Thyroid gland (tissue), 4 donors: ENCODE measurements at regions not wholly inside any gene's neighbourhood (a gene's known extent, or its start where the extent isn't known, plus 50 kb on each side); places are given as distances from the start of the nearest gene placed in this dataset.

Source experiments
- DNase-seq, 2 donors: peaks; one replicate each; pipeline ENCODE4 v3.0.0-alpha.2; 2019
- H3K27ac ChIP-seq, 3 donors: fragments of 200-600 bp; sonication (generic); 1 replicate in 2 of 3; 2 replicates in 1 of 3; pipeline ENCODE4 v1.5.1; 2016 to 2019; ENCODE audit warnings: mild to moderate bottlenecking in 1 of 3, moderate library complexity in 1 of 3
- H3K27me3 ChIP-seq: fragments of 200-600 bp; sonication (generic); one replicate; pipeline ENCODE4 v1.5.1; 2019
- H3K36me3 ChIP-seq, 2 donors: fragments of 200-600 bp; sonication (generic); one replicate each; pipeline ENCODE4 v1.5.1; 2016 to 2019
- H3K4me1 ChIP-seq, 2 donors: fragments of 200-600 bp; sonication (generic); one replicate each; pipeline ENCODE4 v1.5.1; 2017 to 2019
- H3K4me3 ChIP-seq, 3 donors: fragments of 200-600 bp; sonication (generic); replicated peaks in 1 of 3; 1 replicate in 2 of 3; 2 replicates in 1 of 3; pipeline ENCODE4 v1.5.1; 2016; ENCODE audit warnings: mild to moderate bottlenecking in 1 of 3
- H3K9me3 ChIP-seq: fragments of 200-600 bp; sonication (generic); one replicate; pipeline ENCODE4 v1.5.1; 2017
- CTCF ChIP-seq, 6 experiments: fragments of 200-600 bp in 3 of 6; fragments of 450-650 bp in 3 of 6; sonication (generic) in 3 of 6; IDR thresholded peaks; one replicate each; pipeline ENCODE4 v1.5.1; 2016 to 2019; ENCODE audit warnings: antibody characterized with exemption in 6 of 6, mild to moderate bottlenecking in 2 of 6, inconsistent platforms in 1 of 6, moderate library complexity in 1 of 6
- POLR2A ChIP-seq, 2 donors: fragments of 450-650 bp; IDR thresholded peaks; one replicate each; pipeline ENCODE4 v1.6.1; 2017; ENCODE audit warnings: antibody characterized with exemption in 2 of 2, mild to moderate bottlenecking in 2 of 2, moderate library complexity in 1 of 2
- WGBS, 2 donors: methylation state at CpG; one replicate each; pipeline ENCODE4 v1.1.5; 2017; 5-methylcytosine and 5-hydroxymethylcytosine counted together
- intact Hi-C: fragments of 100-400 bp; cut with DNase I; formaldehyde crosslinking; loops from one replicate; pipeline ENCODE4 v1.15.1; 2023

- peaks cover 10 to 16% of the 10 kb centered on the region in 2 donors for H3K4me1 ChIP-seq
- no peak overlapping the region for H3K4me3 ChIP-seq
- no peaks in the 10 kb centered on the region for H3K27me3 ChIP-seq
- H3K27ac ChIP-seq = no peak overlapping the region
- no peak for TF ChIP-seq CTCF (IDR thresholded peaks at IDR 0.05)
- no peak for TF ChIP-seq POLR2A (IDR thresholded peaks at IDR 0.05)
- intact Hi-C loops = no loop called here
- 67 to 71% methylated on average over 3 of the region's 3 CpGs for WGBS, 2 donors
- no peak for DNase-seq
- H3K9me3 ChIP-seq = no peaks in the 10 kb centered on the region
- H3K36me3 ChIP-seq = no peaks in the 10 kb centered on the region
Observed at GRCh38 chr17:13405807-13406206, 195.9 kb downstream of the HS3ST3A1 start.

DNA sequence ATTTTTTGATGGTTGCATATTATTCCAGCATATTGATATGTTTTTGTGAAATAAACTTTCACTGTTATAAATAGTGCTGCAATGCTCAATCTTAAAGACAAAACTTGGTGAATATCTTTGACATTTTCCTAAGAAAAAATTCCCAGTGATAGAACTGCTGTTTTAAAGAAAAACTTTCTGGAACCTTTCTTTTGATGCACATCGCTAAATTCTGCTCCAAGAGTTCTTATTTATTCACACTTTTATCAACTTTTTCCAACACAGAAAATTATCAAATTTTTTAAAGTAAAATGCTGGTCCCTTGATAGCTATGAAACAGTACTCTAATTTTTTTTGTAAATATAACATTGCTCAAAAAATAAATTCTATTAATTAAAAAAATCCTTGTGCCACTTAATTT, 196.6 kb downstream of the HS3ST3A1 start:
- intact Hi-C loops = no loop called here
- WGBS, 2 donors = 90 to 92% methylated on average over 1 of the region's 1 CpG
- Histone ChIP-seq H3K4me1 (peaks cover 3 to 10% of the 10 kb centered on the region in 2 donors), H3K4me3 (no peak overlapping the region), H3K9me3 (no peaks in the 10 kb centered on the region), H3K27me3 (no peaks in the 10 kb centered on the region), H3K27ac (no peak overlapping the region), H3K36me3 (no peaks in the 10 kb centered on the region)
- DNase-seq = no peak
- TF ChIP-seq CTCF (IDR thresholded peaks at IDR 0.05) (no peak), POLR2A (IDR thresholded peaks at IDR 0.05) (no peak)

GRCh38 chr17:13403982-13404946, 197.5 kb downstream of the HS3ST3A1 start:
- no peaks in the 10 kb centered on the region for H3K9me3 ChIP-seq
- DNase-seq = no peak

GRCh38 chr17:13400491-13400890, 201.2 kb downstream of the HS3ST3A1 start:
- intact Hi-C loops = no loop called here
- no peak for DNase-seq

More at GRCh38 chr17:13403982-13404946, 197.5 kb downstream of the HS3ST3A1 start:
- WGBS, 2 donors = 77 to 78% methylated on average over 4 of the region's 4 CpGs
- peaks cover 0 to 10% of the 10 kb centered on the region in 2 donors for H3K4me1 ChIP-seq
- TF ChIP-seq CTCF (IDR thresholded peaks at IDR 0.05) = no peak
- H3K27ac ChIP-seq = no peak overlapping the region
- intact Hi-C loops = no loop called here
- H3K36me3 ChIP-seq = no peaks in the 10 kb centered on the region
- H3K27me3 ChIP-seq = no peaks in the 10 kb centered on the region
- no peak overlapping the region for H3K4me3 ChIP-seq

More at GRCh38 chr17:13400491-13400890, 201.2 kb downstream of the HS3ST3A1 start:
- H3K27me3 ChIP-seq = no peaks in the 10 kb centered on the region
- no peaks in the 10 kb centered on the region for H3K4me1 ChIP-seq
- no peaks in the 10 kb centered on the region for H3K9me3 ChIP-seq
- TF ChIP-seq CTCF (IDR thresholded peaks at IDR 0.05) (no peak), POLR2A (IDR thresholded peaks at IDR 0.05) (no peak)
- WGBS, 2 donors = 77 to 85% methylated on average over 2 of the region's 2 CpGs
- no peaks in the 10 kb centered on the region for H3K36me3 ChIP-seq
- no peak overlapping the region for H3K27ac ChIP-seq
- H3K4me3 ChIP-seq = no peak overlapping the region
